GM12872 (cell line): ENCODE measurements at regions not wholly inside any gene's neighbourhood (a gene's known extent, or its start where the extent isn't known, plus 50 kb on each side); places are given as distances from the start of the nearest gene placed in this dataset.

ENCODE experiments used
- CTCF ChIP-seq: IDR thresholded peaks from 3 replicates; pipeline ENCODE4 v1.5.1; 2011; ENCODE audit warnings: low read depth, mild to moderate bottlenecking, low read length, moderate library complexity; ENCODE audit not compliant: insufficient read depth

GRCh38 chr11:29009426-29009825 is 901.2 kb downstream of the METTL15 start:
- no peak for TF ChIP-seq CTCF

DNA sequence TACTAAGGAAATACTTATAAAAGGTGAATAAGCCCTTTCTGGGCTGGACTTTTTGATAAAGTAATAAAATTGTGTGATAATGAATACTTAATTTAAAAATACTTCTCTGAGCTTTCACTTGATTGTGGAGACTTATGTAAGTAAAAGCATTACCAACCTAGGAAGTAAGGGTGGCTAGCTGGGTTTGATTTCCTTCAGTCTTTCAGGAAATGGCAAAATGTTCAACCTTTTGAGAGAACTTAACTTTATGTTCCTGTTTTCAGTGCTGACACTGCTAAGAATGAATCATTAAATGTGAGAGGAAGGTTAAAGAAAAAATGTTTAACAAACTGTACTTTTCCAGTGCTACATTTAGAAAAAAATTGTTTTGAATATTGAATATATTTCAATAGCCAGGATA is 900.3 kb downstream of the METTL15 start:
- no peak for TF ChIP-seq CTCF

- no peak for TF ChIP-seq CTCF
Measured at GRCh38 chr11:29006668-29007067, 898.5 kb downstream of the METTL15 start.

- no peak for TF ChIP-seq CTCF
Measured at GRCh38 chr11:29005401-29005980, 897.3 kb downstream of the METTL15 start.

GRCh38 chr11:29002816-29003215 is 894.6 kb downstream of the METTL15 start:
- no peak for TF ChIP-seq CTCF

DNA sequence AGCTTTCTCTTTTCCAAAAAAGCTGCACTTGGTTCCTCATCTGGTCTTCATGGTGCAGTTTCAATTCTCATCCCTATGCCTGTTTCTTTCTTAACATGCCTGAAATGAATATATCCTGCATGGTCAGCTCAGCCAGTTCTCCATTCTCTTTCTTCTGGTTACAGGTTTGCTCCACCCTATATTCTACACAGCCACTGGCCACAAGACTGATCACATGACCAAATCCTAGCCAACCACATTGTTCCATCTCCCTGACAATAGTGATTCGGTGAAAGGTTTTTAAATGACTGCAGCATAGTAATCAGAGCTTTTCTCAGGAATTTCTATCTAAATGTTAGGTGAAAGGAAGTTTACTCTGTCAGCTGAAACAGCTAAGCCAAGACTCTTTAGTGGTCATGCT is 891.4 kb downstream of the METTL15 start:
- TF ChIP-seq CTCF: no peak

DNA sequence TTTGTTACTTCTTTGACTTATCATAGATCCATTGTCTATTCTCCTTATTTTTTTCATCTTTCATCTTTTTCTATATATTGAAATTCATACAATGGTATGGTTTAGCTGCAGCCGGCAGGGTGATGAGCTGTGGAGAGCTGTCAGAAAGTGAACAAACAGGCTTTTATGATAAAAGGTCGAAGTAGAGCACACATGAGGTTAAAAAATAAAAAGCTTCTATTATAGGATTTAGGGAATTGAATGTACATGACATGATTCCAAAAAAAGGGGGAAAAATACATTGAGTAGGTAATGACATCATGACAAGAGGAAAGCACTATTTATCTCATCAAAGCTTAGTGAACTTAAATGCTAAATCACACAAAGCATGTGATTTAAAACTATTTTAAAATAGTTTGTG is 884.8 kb downstream of the METTL15 start:
- no peak for TF ChIP-seq CTCF
